ENCODE measurements at regions not wholly inside any gene's neighbourhood (a gene's known extent, or its start where the extent isn't known, plus 50 kb on each side); places are given as distances from the start of the nearest gene placed in this dataset.

DNA sequence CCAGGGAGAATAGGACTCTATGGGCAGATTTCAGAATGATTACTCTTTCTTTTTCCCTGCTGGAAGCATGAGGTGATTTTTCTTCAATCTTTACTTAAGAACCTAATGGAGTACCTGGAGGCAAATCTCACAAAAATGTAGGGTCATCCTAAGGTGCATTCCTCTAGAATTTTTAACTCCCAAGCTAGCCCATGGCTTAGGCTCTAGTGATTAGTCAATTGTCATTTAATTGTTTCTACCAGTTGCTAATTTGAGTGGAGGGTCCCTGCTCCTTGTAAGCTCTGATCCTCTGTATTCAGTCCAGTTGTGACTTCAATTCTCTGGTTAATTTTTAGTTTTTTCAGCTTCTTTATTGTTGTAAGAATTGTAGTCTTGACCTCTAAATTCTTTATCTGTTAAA, 467.0 kb downstream of the HTR1A start:
- TF ChIP-seq, protein P1, sequence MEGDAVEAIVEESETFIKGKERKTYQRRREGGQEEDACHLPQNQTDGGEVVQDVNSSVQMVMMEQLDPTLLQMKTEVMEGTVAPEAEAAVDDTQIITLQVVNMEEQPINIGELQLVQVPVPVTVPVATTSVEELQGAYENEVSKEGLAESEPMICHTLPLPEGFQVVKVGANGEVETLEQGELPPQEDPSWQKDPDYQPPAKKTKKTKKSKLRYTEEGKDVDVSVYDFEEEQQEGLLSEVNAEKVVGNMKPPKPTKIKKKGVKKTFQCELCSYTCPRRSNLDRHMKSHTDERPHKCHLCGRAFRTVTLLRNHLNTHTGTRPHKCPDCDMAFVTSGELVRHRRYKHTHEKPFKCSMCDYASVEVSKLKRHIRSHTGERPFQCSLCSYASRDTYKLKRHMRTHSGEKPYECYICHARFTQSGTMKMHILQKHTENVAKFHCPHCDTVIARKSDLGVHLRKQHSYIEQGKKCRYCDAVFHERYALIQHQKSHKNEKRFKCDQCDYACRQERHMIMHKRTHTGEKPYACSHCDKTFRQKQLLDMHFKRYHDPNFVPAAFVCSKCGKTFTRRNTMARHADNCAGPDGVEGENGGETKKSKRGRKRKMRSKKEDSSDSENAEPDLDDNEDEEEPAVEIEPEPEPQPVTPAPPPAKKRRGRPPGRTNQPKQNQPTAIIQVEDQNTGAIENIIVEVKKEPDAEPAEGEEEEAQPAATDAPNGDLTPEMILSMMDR (IDR thresholded peaks at IDR 0.05) = no peak
- TF ChIP-seq EZH2 (IDR thresholded peaks at IDR 0.05) (no peak), EZH2phosphoT487 (IDR thresholded peaks at IDR 0.05) (no peak)
